NB4 (cell line): ENCODE measurements at regions not wholly inside any gene's neighbourhood (a gene's known extent, or its start where the extent isn't known, plus 50 kb on each side); places are given as distances from the start of the nearest gene placed in this dataset.

ENCODE experiments used
- POLR2A ChIP-seq: IDR thresholded peaks from 2 replicates; pipeline ENCODE4 v1.6.1; 2011; ENCODE audit warnings: mild to moderate bottlenecking; ENCODE audit not compliant: insufficient read length; ENCODE audit errors: extremely low read depth
- TF ChIP-seq, protein P1 (sequence below): IDR thresholded peaks from one replicate; pipeline ENCODE4 v1.5.1; 2012; ENCODE audit warnings: low read depth, low read length

- TF ChIP-seq, protein P1, sequence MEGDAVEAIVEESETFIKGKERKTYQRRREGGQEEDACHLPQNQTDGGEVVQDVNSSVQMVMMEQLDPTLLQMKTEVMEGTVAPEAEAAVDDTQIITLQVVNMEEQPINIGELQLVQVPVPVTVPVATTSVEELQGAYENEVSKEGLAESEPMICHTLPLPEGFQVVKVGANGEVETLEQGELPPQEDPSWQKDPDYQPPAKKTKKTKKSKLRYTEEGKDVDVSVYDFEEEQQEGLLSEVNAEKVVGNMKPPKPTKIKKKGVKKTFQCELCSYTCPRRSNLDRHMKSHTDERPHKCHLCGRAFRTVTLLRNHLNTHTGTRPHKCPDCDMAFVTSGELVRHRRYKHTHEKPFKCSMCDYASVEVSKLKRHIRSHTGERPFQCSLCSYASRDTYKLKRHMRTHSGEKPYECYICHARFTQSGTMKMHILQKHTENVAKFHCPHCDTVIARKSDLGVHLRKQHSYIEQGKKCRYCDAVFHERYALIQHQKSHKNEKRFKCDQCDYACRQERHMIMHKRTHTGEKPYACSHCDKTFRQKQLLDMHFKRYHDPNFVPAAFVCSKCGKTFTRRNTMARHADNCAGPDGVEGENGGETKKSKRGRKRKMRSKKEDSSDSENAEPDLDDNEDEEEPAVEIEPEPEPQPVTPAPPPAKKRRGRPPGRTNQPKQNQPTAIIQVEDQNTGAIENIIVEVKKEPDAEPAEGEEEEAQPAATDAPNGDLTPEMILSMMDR = no peak
- no peak for TF ChIP-seq POLR2A
Measured at GRCh38 chr20:61128701-61129269, 123.3 kb upstream of the CDH4 start.
